ENCODE measurements at regions not wholly inside any gene's neighbourhood (a gene's known extent, or its start where the extent isn't known, plus 50 kb on each side); places are given as distances from the start of the nearest gene placed in this dataset.
"Not testable (repeated sequence)": the region's sequence is repeated elsewhere in the genome, so short reads cannot be mapped to it uniquely, and the experiment has no call there.

- no peak for DNase-seq
Measured at GRCh38 chr12:123061441-123062205, 81.1 kb downstream of the ARL6IP4 start.

GRCh38 chr12:123059500-123059899, 79.0 kb downstream of the ARL6IP4 start:
- no peak for DNase-seq

- DNase-seq: no peak
Measured at GRCh38 chr12:123058980-123059379, 78.5 kb downstream of the ARL6IP4 start.

GRCh38 chr12:123058481-123058880, 78.0 kb downstream of the ARL6IP4 start:
- no peak for DNase-seq

GRCh38 chr12:123057513-123058265, 77.2 kb downstream of the ARL6IP4 start:
- DNase-seq: no peak

GRCh38 chr12:123056709-123057108, 76.2 kb downstream of the ARL6IP4 start:
- no peak for DNase-seq

- DNase-seq: no peak
Measured at GRCh38 chr12:123056053-123056452, 75.6 kb downstream of the ARL6IP4 start.

GRCh38 chr12:123055281-123055766, 74.8 kb downstream of the ARL6IP4 start:
- DNase-seq: no peak

GRCh38 chr12:123054371-123054770, 73.9 kb downstream of the ARL6IP4 start:
- DNase-seq: no peak

GRCh38 chr12:123051556-123051955, 71.1 kb downstream of the ARL6IP4 start:
- DNase-seq: no peak

- no peak for DNase-seq
Measured at GRCh38 chr12:123050913-123051312, 70.4 kb downstream of the ARL6IP4 start.

GRCh38 chr12:123050331-123050831, 69.9 kb downstream of the ARL6IP4 start:
- no peak for DNase-seq

GRCh38 chr12:123049398-123050240, 69.1 kb downstream of the ARL6IP4 start:
- no peak for DNase-seq

- not testable (repeated sequence) for DNase-seq
Measured at GRCh38 chr12:123047892-123048291, 67.4 kb downstream of the ARL6IP4 start.

GRCh38 chr12:123047289-123047688, 66.8 kb downstream of the ARL6IP4 start:
- DNase-seq: no peak

GRCh38 chr12:123046431-123046830, 66.0 kb downstream of the ARL6IP4 start:
- DNase-seq: no peak

- no peak for DNase-seq
Measured at GRCh38 chr12:123045678-123046077, 65.2 kb downstream of the ARL6IP4 start.

- DNase-seq: no peak
Measured at GRCh38 chr12:123044351-123044750, 63.9 kb downstream of the ARL6IP4 start.

- DNase-seq: peak; percentile 72
Measured at GRCh38 chr12:123043536-123044001, 63.1 kb downstream of the ARL6IP4 start.

GRCh38 chr12:123042833-123043232, 62.4 kb downstream of the ARL6IP4 start:
- DNase-seq: no peak

- DNase-seq: no peak
Measured at GRCh38 chr12:123041811-123042655, 61.6 kb downstream of the ARL6IP4 start.

- no peak for DNase-seq
Measured at GRCh38 chr12:123041042-123041531, 60.6 kb downstream of the ARL6IP4 start.
